ENCODE measurements at regions not wholly inside any gene's neighbourhood (a gene's known extent, or its start where the extent isn't known, plus 50 kb on each side); places are given as distances from the start of the nearest gene placed in this dataset.

DNA sequence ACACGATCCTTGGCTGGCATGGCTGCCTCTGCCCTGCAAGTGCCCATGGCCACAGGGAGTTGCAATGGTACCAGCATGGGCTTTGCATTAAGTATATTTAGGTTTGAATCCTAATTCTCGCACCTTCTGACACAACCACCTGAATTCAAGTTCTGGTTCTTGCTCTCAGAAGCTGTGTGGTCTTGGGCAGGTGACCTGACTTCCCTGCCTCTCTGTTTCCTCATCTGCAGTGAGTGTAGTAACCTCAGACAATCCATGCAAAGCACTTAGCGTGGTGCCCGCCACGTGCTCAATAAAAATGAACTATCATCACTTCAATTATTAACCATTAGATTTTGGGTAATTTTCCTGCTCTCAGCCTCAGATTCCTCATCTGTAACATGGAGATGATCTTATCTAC is 378.8 kb upstream of the ARID1B start:
- Histone ChIP-seq H3K27ac (replicated peaks) (no peak overlapping the region), H3K27me3 (ENCODE audit: insufficient read depth, poor library complexity, severe bottlenecking) (no peaks in the 10 kb centered on the region), H3K4me3 (replicated peaks; ENCODE audit: insufficient read depth, low read length) (no peak overlapping the region)
- DNase-seq (ENCODE audit: low read depth in 1 of 2, low spot score in 1 of 2), result no peak
- TF ChIP-seq, protein P1, sequence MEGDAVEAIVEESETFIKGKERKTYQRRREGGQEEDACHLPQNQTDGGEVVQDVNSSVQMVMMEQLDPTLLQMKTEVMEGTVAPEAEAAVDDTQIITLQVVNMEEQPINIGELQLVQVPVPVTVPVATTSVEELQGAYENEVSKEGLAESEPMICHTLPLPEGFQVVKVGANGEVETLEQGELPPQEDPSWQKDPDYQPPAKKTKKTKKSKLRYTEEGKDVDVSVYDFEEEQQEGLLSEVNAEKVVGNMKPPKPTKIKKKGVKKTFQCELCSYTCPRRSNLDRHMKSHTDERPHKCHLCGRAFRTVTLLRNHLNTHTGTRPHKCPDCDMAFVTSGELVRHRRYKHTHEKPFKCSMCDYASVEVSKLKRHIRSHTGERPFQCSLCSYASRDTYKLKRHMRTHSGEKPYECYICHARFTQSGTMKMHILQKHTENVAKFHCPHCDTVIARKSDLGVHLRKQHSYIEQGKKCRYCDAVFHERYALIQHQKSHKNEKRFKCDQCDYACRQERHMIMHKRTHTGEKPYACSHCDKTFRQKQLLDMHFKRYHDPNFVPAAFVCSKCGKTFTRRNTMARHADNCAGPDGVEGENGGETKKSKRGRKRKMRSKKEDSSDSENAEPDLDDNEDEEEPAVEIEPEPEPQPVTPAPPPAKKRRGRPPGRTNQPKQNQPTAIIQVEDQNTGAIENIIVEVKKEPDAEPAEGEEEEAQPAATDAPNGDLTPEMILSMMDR (IDR thresholded peaks at IDR 0.05; ENCODE audit: insufficient read depth, low read length), result no peak
- TF ChIP-seq, protein P2, sequence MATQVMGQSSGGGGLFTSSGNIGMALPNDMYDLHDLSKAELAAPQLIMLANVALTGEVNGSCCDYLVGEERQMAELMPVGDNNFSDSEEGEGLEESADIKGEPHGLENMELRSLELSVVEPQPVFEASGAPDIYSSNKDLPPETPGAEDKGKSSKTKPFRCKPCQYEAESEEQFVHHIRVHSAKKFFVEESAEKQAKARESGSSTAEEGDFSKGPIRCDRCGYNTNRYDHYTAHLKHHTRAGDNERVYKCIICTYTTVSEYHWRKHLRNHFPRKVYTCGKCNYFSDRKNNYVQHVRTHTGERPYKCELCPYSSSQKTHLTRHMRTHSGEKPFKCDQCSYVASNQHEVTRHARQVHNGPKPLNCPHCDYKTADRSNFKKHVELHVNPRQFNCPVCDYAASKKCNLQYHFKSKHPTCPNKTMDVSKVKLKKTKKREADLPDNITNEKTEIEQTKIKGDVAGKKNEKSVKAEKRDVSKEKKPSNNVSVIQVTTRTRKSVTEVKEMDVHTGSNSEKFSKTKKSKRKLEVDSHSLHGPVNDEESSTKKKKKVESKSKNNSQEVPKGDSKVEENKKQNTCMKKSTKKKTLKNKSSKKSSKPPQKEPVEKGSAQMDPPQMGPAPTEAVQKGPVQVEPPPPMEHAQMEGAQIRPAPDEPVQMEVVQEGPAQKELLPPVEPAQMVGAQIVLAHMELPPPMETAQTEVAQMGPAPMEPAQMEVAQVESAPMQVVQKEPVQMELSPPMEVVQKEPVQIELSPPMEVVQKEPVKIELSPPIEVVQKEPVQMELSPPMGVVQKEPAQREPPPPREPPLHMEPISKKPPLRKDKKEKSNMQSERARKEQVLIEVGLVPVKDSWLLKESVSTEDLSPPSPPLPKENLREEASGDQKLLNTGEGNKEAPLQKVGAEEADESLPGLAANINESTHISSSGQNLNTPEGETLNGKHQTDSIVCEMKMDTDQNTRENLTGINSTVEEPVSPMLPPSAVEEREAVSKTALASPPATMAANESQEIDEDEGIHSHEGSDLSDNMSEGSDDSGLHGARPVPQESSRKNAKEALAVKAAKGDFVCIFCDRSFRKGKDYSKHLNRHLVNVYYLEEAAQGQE (IDR thresholded peaks at IDR 0.05; ENCODE audit: insufficient replicate concordance, low read depth), result no peak

- Histone ChIP-seq H3K4me3 (replicated peaks; ENCODE audit: insufficient read depth, low read length) (no peak overlapping the region), H3K27me3 (ENCODE audit: insufficient read depth, poor library complexity, severe bottlenecking) (no peaks in the 10 kb centered on the region), H3K27ac (replicated peaks) (no peak overlapping the region)
- TF ChIP-seq, protein P1 (IDR thresholded peaks at IDR 0.05; ENCODE audit: insufficient read depth, low read length), result no peak
- TF ChIP-seq, protein P2 (IDR thresholded peaks at IDR 0.05; ENCODE audit: insufficient replicate concordance, low read depth), result no peak
- TF ChIP-seq POLR2AphosphoS5 (IDR thresholded peaks at IDR 0.05; ENCODE audit: low read depth) (no peak), SPI1 (IDR thresholded peaks at IDR 0.05; ENCODE audit: borderline replicate concordance, low read depth) (no peak), GABPA (IDR thresholded peaks at IDR 0.05; ENCODE audit: low read depth) (no peak)
- DNase-seq (ENCODE audit: low read depth in 1 of 2, low spot score in 1 of 2), result no peak
These were observed 380.3 kb upstream of the ARID1B start for GRCh38 chr6:156396791-156397418.

DNA sequence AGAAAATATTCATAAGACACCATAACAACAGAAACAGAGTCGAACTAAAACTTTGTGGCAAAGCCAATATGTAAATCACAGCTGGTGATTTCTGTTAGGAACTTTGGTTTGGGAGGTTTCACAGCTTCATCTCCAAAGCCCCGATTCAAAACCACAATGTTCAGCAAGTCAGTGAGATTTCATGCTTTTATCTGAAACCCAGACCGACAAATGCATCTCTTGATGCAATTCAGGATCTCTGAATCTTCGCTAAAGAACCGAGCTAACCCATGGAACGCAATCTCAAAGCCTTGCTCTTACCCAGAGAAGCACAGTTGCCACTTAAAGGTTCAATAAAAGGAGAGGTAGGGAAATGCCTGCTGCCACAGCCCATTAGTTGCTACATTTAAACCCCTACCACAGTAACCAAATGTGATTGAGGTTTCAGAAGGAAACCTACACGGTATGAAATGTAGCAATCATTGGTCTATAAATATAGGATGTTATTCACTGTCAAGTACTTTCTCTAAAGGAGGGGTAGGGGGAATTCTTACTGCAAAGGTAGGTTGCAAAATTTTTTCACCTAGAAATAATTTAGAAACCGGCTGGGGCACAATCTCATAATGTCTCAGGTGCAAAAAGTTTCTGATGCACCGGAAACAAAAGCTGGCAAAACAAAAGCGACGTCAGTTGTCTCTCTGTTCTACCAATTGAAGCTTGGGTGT is 381.0 kb upstream of the ARID1B start:
- DNase-seq (ENCODE audit: low read depth in 1 of 2, low spot score in 1 of 2), result no peak
- H3K4me3 ChIP-seq (replicated peaks; ENCODE audit: insufficient read depth, low read length), result no peak overlapping the region
- no peak overlapping the region for H3K27ac ChIP-seq (replicated peaks)
- no peaks in the 10 kb centered on the region for H3K27me3 ChIP-seq (ENCODE audit: insufficient read depth, poor library complexity, severe bottlenecking)
- TF ChIP-seq, protein P1 (IDR thresholded peaks at IDR 0.05; ENCODE audit: insufficient read depth, low read length), result no peak
- TF ChIP-seq POLR2AphosphoS5 (IDR thresholded peaks at IDR 0.05; ENCODE audit: low read depth) (no peak), SPI1 (IDR thresholded peaks at IDR 0.05; ENCODE audit: borderline replicate concordance, low read depth) (no peak), GABPA (IDR thresholded peaks at IDR 0.05; ENCODE audit: low read depth) (no peak)
- TF ChIP-seq, protein P2 (IDR thresholded peaks at IDR 0.05; ENCODE audit: insufficient replicate concordance, low read depth), result no peak
